ENCODE measurements at regions not wholly inside any gene's neighbourhood (a gene's known extent, or its start where the extent isn't known, plus 50 kb on each side); places are given as distances from the start of the nearest gene placed in this dataset.

DNA sequence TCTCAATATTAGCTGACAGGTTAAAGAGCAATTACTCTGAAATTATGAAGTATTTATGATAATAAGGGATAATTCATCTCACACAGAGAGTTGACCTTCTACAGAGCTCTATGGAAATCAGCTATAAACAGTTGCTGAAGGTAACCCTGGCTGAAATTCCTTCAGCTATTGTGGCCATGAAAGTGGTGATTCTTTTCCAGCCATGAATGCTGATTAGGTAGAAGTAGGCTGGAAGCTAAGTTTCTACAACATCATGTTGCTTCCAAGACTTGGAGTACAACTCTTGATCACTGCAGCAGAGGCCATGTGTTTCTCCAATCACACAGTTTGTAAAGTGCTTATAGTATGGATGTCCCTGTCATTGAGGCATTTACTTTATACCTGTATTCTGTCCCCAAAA, 2128.9 kb downstream of the MRPL39 start:
- no peak for DNase-seq
- no peak overlapping the region for H3K4me3 ChIP-seq (ENCODE audit: low read depth, low read length)
- no peaks in the 10 kb centered on the region for H3K9me3 ChIP-seq
- no peaks in the 10 kb centered on the region for H3K27me3 ChIP-seq
- TF ChIP-seq, protein P1, sequence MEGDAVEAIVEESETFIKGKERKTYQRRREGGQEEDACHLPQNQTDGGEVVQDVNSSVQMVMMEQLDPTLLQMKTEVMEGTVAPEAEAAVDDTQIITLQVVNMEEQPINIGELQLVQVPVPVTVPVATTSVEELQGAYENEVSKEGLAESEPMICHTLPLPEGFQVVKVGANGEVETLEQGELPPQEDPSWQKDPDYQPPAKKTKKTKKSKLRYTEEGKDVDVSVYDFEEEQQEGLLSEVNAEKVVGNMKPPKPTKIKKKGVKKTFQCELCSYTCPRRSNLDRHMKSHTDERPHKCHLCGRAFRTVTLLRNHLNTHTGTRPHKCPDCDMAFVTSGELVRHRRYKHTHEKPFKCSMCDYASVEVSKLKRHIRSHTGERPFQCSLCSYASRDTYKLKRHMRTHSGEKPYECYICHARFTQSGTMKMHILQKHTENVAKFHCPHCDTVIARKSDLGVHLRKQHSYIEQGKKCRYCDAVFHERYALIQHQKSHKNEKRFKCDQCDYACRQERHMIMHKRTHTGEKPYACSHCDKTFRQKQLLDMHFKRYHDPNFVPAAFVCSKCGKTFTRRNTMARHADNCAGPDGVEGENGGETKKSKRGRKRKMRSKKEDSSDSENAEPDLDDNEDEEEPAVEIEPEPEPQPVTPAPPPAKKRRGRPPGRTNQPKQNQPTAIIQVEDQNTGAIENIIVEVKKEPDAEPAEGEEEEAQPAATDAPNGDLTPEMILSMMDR (IDR thresholded peaks at IDR 0.05; ENCODE audit: low read depth, low read length), result no peak
- peaks cover 4% of the 10 kb centered on the region; the same call in 1 of the 2 replicates for H3K4me1 ChIP-seq
- no peaks in the 10 kb centered on the region for H3K36me3 ChIP-seq

DNA sequence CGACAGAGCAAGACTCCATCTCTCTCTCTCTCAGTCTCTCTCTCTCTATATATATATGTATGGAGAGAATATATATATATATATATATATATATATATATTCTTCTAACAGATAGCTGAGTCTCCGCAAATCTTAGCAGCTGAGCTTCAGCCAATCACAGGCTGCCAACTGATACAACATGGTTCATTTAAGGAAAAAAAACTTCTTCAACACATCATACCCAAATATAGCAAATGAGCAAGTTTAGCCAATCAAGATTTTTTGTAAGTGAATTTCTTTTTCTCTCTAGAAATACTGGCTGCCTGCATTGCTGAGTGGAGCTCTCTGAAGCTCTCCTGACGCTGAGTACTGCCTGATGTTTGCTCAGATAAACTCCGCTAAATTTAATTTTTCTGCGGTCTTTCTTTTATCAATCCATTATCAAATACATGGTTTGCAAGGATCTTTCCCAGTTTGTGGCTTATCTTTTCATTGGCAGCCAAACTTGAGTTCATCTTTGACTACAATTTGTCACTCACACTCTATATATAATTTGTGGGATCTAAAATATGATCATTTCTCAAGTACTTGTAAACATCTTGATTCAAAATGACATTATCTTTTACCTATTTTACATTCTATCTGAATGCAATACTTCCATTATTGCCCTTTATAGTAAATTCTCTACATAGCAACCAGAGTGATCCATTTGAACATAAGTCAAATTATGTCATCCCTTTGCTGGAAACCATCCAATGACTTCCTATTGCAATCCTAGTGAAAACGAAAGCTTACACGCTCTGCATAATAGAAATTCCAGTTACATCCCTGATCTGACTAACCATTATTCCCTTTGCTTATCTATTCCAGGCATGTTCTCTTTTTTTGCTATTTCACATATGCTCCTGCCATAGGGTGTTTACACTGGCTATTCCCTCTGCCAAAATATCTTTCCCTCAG, 2131.7 kb downstream of the MRPL39 start:
- no peaks in the 10 kb centered on the region for H3K9me3 ChIP-seq
- H3K4me3 ChIP-seq (ENCODE audit: low read depth, low read length), result peak overlapping the region; percentile 53
- no peaks in the 10 kb centered on the region for H3K27me3 ChIP-seq
- H3K36me3 ChIP-seq, result no peaks in the 10 kb centered on the region
- no peak for DNase-seq
- peaks cover 4% of the 10 kb centered on the region; the same call in 1 of the 2 replicates for H3K4me1 ChIP-seq
- TF ChIP-seq, protein P1 (IDR thresholded peaks at IDR 0.05; ENCODE audit: low read depth, low read length), result no peak

DNA sequence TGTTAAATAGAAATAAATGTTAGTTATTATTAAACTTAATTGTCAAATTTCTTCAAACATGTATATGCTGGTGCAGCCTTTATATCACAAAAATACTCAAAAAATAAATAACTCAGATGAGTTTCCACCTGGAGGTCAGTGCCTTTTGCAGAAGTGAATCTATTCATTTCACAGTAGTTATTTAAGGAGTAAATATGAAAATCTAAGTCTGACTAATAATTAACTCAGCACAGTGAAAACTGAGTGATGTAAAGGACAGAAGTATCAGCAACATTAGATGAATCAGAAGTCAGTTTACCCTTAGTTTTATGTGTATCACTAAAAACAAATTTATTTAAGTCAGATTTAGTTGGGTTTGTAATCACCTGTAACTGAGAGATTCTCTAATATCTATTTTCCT, 2135.4 kb downstream of the MRPL39 start:
- no peak for DNase-seq
- Histone ChIP-seq H3K4me1 (no peaks in the 10 kb centered on the region), H3K36me3 (no peaks in the 10 kb centered on the region), H3K27me3 (no peaks in the 10 kb centered on the region), H3K4me3 (ENCODE audit: low read depth, low read length) (no peak overlapping the region), H3K9me3 (no peaks in the 10 kb centered on the region)
- TF ChIP-seq, protein P1 (IDR thresholded peaks at IDR 0.05; ENCODE audit: low read depth, low read length), result no peak

DNA sequence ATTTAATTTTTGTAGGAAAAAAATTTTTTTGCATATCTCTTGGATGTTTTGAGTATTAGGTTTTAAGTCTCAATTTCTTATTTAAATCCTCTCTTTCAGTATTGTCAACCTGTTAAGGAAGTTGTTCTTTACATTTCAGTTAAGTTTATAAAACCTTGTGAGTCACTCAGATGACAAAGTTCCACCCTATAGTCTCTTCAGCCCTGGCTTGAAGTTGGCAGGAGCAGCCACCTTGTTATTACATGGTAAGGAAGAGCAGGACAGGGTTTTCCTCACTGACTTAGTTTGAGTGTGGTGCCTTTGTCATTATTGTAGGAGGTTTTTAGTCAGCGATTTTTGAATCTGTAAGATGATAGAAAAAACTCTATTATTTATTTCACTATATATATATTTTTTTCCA, 2143.9 kb downstream of the MRPL39 start:
- DNase-seq, result no peak
- Histone ChIP-seq H3K4me3 (ENCODE audit: low read depth, low read length) (no peak overlapping the region), H3K27me3 (no peaks in the 10 kb centered on the region), H3K9me3 (no peaks in the 10 kb centered on the region), H3K4me1 (no peaks in the 10 kb centered on the region), H3K36me3 (no peaks in the 10 kb centered on the region)
- TF ChIP-seq, protein P1 (IDR thresholded peaks at IDR 0.05; ENCODE audit: low read depth, low read length), result no peak

DNA sequence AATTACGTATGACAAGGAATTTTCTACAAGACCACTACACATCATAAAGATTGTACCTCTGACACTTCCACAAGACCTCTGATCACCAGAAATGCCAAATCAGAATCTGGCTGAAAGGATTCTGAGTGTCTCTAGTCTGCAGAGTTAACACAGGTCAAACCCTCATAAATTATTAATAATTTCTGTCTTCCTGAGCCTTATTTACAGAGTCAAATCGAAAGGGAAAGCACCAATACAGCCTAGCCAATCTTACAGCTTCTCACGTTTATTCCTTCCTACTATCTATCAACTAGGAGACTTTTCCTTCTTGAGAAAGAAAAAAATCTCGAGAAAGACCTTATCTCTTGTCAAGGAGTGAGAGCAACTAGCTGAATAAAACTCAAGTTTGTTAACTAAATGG, 2151.6 kb downstream of the MRPL39 start:
- Histone ChIP-seq H3K27me3 (no peaks in the 10 kb centered on the region), H3K36me3 (no peaks in the 10 kb centered on the region), H3K4me1 (peaks cover 3% of the 10 kb centered on the region; the same call in 1 of the 2 replicates), H3K9me3 (no peaks in the 10 kb centered on the region), H3K4me3 (ENCODE audit: low read depth, low read length) (no peak overlapping the region)
- TF ChIP-seq, protein P1 (IDR thresholded peaks at IDR 0.05; ENCODE audit: low read depth, low read length), result no peak
- no peak for DNase-seq
